ENCODE measurements at regions not wholly inside any gene's neighbourhood (a gene's known extent, or its start where the extent isn't known, plus 50 kb on each side); places are given as distances from the start of the nearest gene placed in this dataset.

- TF ChIP-seq CTCF (conservative IDR thresholded peaks at IDR 0.05; ENCODE audit: low read depth, low read length) = no peak
- no peak overlapping the region for H3K4me3 ChIP-seq (ENCODE audit: low read length)
- no peak for DNase-seq (ENCODE audit: low read depth)
These were observed 60.8 kb upstream of the ESX1 start for GRCh38 chrX:104315555-104315954.

- no peak for DNase-seq (ENCODE audit: low read depth)
- no peak overlapping the region for H3K4me3 ChIP-seq (ENCODE audit: low read length)
- no peak for TF ChIP-seq CTCF (conservative IDR thresholded peaks at IDR 0.05; ENCODE audit: low read depth, low read length)
These were observed 56.0 kb upstream of the ESX1 start for GRCh38 chrX:104310657-104311254.

GRCh38 chrX:104310090-104310489 is 55.4 kb upstream of the ESX1 start:
- TF ChIP-seq CTCF (conservative IDR thresholded peaks at IDR 0.05; ENCODE audit: low read depth, low read length) = peak; percentile 40
- H3K4me3 ChIP-seq (ENCODE audit: low read length) = no peak overlapping the region
- DNase-seq (ENCODE audit: low read depth) = no peak

GRCh38 chrX:104309169-104309568 is 54.4 kb upstream of the ESX1 start:
- H3K4me3 ChIP-seq (ENCODE audit: low read length) = no peak overlapping the region
- no peak for TF ChIP-seq CTCF (conservative IDR thresholded peaks at IDR 0.05; ENCODE audit: low read depth, low read length)
- DNase-seq (ENCODE audit: low read depth) = no peak

- no peak for TF ChIP-seq CTCF (conservative IDR thresholded peaks at IDR 0.05; ENCODE audit: low read depth, low read length)
- DNase-seq (ENCODE audit: low read depth) = no peak
- no peak overlapping the region for H3K4me3 ChIP-seq (ENCODE audit: low read length)
These were observed 52.6 kb upstream of the ESX1 start for GRCh38 chrX:104307341-104307740.

- no peak for DNase-seq (ENCODE audit: low read depth)
- TF ChIP-seq CTCF (conservative IDR thresholded peaks at IDR 0.05; ENCODE audit: low read depth, low read length) = no peak
- H3K4me3 ChIP-seq (ENCODE audit: low read length) = no peak overlapping the region
These were observed 51.4 kb upstream of the ESX1 start for GRCh38 chrX:104306180-104306579.

Data from retinal pigment epithelial cell (primary cell).